ENCODE measurements at regions not wholly inside any gene's neighbourhood (a gene's known extent, or its start where the extent isn't known, plus 50 kb on each side); places are given as distances from the start of the nearest gene placed in this dataset.

DNA sequence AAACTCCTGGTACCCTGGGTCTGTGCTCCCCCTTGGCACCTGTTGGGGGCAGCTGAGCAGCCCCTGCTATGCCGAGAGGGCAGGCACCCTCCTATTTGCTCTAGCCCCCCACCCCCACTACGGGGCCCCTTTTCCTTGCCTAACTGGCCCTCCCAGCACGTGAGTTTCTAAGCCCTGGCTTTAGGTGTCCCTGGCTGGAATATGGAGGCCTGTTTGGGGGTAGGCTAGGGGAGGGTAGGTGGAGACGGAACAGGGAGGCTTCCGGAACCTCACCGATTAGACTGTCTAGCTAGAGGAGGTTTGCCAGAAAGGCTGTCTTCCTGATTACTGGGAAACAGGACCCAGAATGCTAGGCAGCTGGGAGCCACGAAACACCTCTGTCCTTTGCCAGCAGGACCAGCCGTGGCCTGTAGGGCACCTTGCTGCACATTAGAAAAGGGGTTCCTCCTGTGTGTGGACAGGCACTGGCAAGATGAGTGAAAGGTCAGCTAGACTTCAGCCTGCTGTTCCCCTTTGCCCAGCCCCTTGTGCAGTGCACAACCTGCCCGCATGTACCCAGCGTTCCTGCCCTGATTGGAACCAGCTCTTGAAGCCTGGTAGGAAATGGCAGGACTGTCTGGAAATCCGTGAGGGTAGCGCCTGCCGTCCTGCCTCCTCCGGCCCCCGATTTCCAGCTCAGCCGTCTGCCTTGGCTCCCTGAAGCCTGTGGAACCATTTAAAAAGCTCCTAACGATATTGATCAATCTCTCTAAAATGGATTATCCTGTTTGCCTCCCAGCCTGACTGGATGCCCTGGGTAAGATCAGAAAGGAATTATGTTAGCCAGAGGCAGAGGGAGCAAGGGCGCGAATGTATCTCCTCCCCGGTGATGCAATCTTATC, 83.4 kb upstream of the GSE1 start:
- TF ChIP-seq, protein P1, sequence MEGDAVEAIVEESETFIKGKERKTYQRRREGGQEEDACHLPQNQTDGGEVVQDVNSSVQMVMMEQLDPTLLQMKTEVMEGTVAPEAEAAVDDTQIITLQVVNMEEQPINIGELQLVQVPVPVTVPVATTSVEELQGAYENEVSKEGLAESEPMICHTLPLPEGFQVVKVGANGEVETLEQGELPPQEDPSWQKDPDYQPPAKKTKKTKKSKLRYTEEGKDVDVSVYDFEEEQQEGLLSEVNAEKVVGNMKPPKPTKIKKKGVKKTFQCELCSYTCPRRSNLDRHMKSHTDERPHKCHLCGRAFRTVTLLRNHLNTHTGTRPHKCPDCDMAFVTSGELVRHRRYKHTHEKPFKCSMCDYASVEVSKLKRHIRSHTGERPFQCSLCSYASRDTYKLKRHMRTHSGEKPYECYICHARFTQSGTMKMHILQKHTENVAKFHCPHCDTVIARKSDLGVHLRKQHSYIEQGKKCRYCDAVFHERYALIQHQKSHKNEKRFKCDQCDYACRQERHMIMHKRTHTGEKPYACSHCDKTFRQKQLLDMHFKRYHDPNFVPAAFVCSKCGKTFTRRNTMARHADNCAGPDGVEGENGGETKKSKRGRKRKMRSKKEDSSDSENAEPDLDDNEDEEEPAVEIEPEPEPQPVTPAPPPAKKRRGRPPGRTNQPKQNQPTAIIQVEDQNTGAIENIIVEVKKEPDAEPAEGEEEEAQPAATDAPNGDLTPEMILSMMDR (IDR thresholded peaks at IDR 0.05): no peak
- TF ChIP-seq POLR2A (IDR thresholded peaks at IDR 0.05): no peak

Measured in lower leg skin (tissue), 3 donors.